ENCODE measurements at regions not wholly inside any gene's neighbourhood (a gene's known extent, or its start where the extent isn't known, plus 50 kb on each side); places are given as distances from the start of the nearest gene placed in this dataset.
"Not testable (repeated sequence)": the region's sequence is repeated elsewhere in the genome, so short reads cannot be mapped to it uniquely, and the experiment has no call there.

DNA sequence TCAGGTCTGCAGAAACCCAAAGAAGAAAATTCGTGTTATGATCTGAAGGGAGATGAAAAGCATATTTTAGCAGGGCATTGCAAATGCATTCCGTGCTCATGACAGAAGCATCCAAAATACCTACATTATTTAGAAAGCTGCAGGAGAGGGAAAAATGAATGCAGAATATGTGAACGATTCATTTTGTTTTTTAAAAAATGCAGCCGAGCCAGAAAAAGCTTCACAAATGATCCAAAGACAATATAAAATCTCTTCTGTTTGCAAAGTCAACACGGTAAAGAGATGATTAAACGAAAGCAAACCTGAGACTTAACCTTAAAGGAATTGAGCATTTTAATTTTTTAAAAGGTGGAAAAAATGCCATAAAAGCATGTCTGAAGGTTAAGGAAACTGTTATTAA lies 136.1 kb upstream of the SULF2 start:
- Histone ChIP-seq H3K9me3 (replicated peaks) (peaks cover 12% of the 10 kb centered on the region), H3K36me3 (no peaks in the 10 kb centered on the region), H3K27ac (replicated peaks) (no peak overlapping the region), H3K27me3 (ENCODE audit: low read depth) (peaks cover 71% of the 10 kb centered on the region), H3K4me1 (no peaks in the 10 kb centered on the region), H3K4me3 (no peak overlapping the region)
- TF ChIP-seq, protein P1, sequence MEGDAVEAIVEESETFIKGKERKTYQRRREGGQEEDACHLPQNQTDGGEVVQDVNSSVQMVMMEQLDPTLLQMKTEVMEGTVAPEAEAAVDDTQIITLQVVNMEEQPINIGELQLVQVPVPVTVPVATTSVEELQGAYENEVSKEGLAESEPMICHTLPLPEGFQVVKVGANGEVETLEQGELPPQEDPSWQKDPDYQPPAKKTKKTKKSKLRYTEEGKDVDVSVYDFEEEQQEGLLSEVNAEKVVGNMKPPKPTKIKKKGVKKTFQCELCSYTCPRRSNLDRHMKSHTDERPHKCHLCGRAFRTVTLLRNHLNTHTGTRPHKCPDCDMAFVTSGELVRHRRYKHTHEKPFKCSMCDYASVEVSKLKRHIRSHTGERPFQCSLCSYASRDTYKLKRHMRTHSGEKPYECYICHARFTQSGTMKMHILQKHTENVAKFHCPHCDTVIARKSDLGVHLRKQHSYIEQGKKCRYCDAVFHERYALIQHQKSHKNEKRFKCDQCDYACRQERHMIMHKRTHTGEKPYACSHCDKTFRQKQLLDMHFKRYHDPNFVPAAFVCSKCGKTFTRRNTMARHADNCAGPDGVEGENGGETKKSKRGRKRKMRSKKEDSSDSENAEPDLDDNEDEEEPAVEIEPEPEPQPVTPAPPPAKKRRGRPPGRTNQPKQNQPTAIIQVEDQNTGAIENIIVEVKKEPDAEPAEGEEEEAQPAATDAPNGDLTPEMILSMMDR (IDR thresholded peaks at IDR 0.05; ENCODE audit: borderline replicate concordance), result no peak
- intact Hi-C loops (cut with micrococcal nuclease), result no loop called here
- no peak for DNase-seq

DNA sequence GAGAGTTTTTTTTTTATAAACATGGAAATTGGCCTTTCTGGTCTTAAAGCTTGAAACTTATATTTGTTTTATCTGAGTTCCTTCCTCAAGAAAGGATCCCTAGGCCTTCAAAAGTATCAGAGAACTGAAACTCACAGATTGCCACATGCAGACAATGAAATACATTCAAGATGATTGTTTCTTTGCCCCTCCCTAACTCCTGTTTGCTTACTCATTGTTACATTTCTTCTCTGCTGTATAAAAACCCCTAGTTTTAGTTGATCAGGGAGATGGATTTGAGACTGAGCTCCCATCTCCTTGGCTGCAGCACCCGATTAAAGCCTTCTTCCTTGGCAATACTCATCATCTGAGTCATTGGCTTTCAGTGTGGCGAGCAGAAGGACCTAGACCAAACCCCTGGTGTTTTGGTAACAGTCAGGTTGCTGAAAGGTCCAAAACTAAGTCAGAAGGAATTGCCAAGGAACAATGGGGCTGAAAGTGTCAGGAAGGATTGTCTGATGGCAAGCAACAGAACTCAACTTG lies 132.3 kb upstream of the SULF2 start:
- no peak overlapping the region for H3K4me3 ChIP-seq
- H3K27me3 ChIP-seq (ENCODE audit: low read depth), result peaks cover 72% of the 10 kb centered on the region
- TF ChIP-seq, protein P1 (IDR thresholded peaks at IDR 0.05; ENCODE audit: borderline replicate concordance), result no peak
- H3K36me3 ChIP-seq, result no peaks in the 10 kb centered on the region
- H3K9me3 ChIP-seq (replicated peaks), result peaks cover 12% of the 10 kb centered on the region
- H3K4me1 ChIP-seq, result no peaks in the 10 kb centered on the region
- intact Hi-C loops (cut with micrococcal nuclease), result no loop called here
- H3K27ac ChIP-seq (replicated peaks), result no peak overlapping the region
- DNase-seq, result no peak

DNA sequence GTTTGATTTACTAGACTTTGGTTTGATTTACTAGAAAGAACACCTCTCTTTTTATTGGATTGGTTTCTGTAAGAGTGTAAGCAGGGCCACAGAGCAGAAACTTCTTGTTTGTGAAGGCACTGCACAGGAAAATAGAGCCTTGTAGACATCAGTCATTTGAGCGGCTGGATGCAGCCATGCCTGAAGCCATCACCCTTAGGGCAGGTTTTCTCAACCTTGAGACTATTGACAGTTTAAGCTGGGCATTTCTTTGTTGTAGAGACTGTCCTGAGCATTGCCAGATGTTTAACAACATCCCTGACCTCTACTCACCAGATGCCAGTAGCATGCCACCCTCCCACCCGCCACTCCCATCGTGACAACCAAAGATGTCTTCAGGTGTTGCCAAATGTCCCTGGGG lies 130.2 kb upstream of the SULF2 start:
- no peak overlapping the region for H3K4me3 ChIP-seq

DNA sequence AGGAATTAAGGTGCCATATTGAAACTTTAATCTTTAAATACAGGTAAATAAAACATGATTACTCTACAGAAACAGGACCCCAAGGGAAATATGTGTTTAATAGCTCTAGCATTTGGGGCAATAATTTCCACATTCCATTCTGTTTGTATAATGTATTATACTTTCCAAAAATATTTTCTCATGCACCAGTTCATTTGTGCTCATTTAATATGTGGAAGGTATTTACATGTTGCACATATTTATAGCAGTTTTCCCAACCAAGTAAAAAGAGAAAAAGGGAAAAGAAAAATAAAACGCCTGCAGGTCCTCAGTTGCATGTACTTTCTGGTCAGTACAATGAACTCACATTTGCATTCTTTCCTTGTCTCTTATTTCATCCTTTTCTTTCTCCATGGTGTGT lies 129.5 kb upstream of the SULF2 start:
- H3K27ac ChIP-seq (replicated peaks), result no peak overlapping the region
- H3K36me3 ChIP-seq, result no peaks in the 10 kb centered on the region
- no peak overlapping the region for H3K4me3 ChIP-seq
- no peak for DNase-seq
- H3K27me3 ChIP-seq (ENCODE audit: low read depth), result peaks cover 76% of the 10 kb centered on the region
- no peaks in the 10 kb centered on the region for H3K4me1 ChIP-seq
- TF ChIP-seq, protein P1 (IDR thresholded peaks at IDR 0.05; ENCODE audit: borderline replicate concordance), result no peak
- intact Hi-C loops (cut with micrococcal nuclease), result no loop called here
- peaks cover 12% of the 10 kb centered on the region for H3K9me3 ChIP-seq (replicated peaks)

More for the DNA sequence above, 130.2 kb upstream of the SULF2 start:
- TF ChIP-seq, protein P1 (IDR thresholded peaks at IDR 0.05; ENCODE audit: borderline replicate concordance), result no peak
- intact Hi-C loops (cut with micrococcal nuclease), result no loop called here
- H3K4me1 ChIP-seq, result no peaks in the 10 kb centered on the region
- peaks cover 69% of the 10 kb centered on the region for H3K27me3 ChIP-seq (ENCODE audit: low read depth)
- peaks cover 12% of the 10 kb centered on the region for H3K9me3 ChIP-seq (replicated peaks)
- H3K36me3 ChIP-seq, result no peaks in the 10 kb centered on the region
- no peak for DNase-seq
- no peak overlapping the region for H3K27ac ChIP-seq (replicated peaks)

DNA sequence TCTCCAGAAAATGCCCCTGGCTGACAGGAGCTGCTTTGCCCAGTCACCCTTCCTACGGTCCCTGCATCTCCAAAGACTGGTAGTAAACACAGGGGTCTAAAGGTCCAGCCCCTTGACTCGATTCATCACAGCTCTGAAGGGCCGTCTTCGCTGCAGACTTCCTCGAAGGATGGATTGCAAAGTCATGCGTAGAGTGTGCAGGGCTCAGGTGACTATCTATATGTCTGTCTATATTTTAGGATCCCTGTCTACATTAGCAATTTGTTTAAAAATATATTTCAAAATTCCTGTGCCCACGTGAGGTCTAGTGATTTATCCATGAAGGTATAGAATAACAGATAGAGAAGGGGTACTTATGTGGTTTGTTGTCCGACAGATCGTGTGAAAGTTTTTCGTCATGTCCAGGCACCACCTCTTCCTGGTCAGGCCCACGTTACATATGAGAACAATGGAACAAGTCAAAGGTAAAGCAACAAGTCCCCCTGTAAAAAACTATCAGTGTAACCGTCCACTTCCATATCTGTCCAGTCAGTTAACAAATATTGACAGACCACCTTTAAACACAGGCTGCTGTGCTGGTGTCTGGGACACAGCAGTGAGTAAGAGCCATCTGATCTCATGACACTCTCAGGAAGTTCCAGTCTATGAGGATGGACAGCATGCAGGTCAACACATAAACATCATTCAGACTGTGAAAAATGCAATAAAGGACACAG lies 127.7 kb upstream of the SULF2 start:
- H3K9me3 ChIP-seq (replicated peaks); DNase-seq; H3K4me1 ChIP-seq; H3K4me3 ChIP-seq; H3K36me3 ChIP-seq; intact Hi-C loops (cut with micrococcal nuclease); H3K27ac ChIP-seq (replicated peaks): not testable (repeated sequence)
- peaks cover 76% of the 10 kb centered on the region for H3K27me3 ChIP-seq (ENCODE audit: low read depth)

DNA sequence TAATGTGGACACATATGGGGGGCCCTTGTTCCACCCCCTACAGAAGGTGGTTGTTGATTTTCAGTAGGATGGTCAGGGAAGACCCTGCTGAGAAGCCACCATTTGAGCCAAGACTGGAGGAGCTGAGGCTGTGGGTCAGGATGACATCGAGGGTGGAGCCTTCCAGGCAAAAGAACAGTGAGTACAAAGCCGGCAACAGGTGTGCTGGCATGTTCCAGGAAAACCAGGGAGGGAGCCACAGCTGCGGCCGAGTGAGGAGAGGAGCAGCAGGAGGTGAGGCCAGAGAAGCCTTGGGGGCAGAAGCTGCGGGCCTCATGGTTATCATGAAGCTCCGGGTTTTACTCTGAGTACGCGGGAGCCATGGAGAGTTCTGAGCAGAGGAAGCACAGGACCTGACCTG lies 126.9 kb upstream of the SULF2 start:
- DNase-seq; H3K36me3 ChIP-seq; H3K27ac ChIP-seq (replicated peaks); H3K9me3 ChIP-seq (replicated peaks); intact Hi-C loops (cut with micrococcal nuclease); H3K4me1 ChIP-seq; H3K4me3 ChIP-seq: not testable (repeated sequence)
- peaks cover 77% of the 10 kb centered on the region for H3K27me3 ChIP-seq (ENCODE audit: low read depth)

DNA sequence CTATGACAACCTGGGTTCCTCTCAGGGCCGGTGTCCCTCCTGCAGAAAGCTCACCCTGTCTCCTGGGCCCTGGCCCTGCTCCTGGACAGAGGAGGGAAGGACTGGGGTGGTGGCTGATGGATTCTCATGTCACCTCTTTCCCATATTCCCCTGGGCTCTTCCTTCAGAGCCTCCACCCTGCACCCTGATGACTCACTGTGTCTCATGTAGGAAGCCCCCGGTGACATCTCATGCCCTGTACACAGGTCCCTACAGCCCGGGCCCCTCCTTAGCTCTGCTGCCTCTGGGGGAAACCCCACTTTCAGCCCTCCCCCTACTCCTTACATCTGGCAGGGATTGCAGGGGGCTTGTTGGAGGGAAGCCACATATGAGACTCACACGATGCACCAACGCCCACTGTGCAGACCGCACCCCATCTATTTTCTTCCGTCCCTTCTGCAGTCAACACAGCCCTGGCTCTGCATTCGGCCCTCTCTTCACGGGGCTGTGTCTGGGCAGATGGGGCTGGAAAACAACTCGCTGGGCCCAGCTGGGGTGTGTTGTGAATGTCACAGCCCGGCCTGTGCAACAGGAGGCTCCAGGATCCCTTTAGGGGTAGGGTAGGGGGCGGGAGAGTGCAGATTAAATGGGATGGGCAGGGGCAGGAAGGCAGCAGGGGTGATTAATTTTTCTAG lies 124.6 kb upstream of the SULF2 start:
- H3K4me3 ChIP-seq; H3K4me1 ChIP-seq; H3K36me3 ChIP-seq; intact Hi-C loops (cut with micrococcal nuclease); H3K9me3 ChIP-seq (replicated peaks); DNase-seq; H3K27ac ChIP-seq (replicated peaks): not testable (repeated sequence)
- peaks cover 77% of the 10 kb centered on the region for H3K27me3 ChIP-seq (ENCODE audit: low read depth)

DNA sequence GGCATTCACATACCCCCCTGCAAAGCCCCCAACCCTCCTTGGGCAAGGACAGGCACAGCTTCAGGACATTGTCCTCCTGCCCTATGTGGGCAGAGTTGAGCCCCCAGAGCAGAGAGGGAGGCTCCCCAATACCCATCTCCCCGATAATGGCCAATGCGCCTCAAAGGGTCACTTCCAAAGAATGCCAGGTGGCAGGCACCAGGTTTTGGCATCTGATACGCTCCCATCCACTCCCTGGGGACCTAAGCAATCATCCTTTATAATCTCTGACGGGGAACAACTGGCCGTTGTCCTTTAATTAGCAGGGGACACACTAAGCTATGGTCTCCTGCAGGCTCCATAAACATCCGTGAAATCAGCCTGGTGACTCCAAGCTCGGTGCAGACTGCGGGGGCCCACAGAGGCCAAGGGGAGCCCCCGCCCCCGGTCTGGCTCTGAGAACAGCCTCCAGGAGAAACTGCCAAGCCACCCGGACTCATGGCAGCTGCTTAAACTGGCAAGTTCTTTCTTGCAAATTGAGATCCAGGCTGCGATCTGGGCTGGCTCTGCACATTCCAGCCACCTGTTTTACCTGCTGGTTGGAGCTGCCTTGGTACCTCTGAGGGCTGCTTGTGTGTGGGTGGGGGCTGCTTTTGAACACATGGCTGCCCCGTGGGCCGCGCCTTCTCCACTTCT lies 123.2 kb upstream of the SULF2 start:
- H3K9me3 ChIP-seq (replicated peaks); H3K4me1 ChIP-seq; DNase-seq; H3K4me3 ChIP-seq; H3K27ac ChIP-seq (replicated peaks); intact Hi-C loops (cut with micrococcal nuclease); H3K36me3 ChIP-seq: not testable (repeated sequence)
- H3K27me3 ChIP-seq (ENCODE audit: low read depth), result peaks cover 82% of the 10 kb centered on the region

DNA sequence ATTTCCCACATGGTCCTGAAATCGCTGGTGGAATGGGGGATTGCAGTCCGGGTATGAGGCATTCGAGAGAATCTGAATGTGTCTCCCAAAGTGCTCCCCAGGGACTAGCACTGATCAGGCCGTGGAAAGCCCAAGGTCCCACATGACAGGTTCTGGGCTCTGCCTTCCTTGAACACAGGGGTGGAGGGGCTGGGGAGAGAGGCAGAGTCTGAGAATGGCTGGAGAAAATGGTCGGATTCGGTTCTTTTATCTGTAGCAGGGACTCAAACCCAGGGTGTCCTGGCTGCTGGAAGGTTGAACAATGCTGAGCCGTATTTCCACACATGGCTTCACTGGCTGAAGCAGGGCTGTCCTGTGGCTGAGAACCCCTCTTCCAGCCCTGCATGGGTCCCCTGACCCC lies 122.7 kb upstream of the SULF2 start:
- H3K4me3 ChIP-seq; H3K36me3 ChIP-seq; intact Hi-C loops (cut with micrococcal nuclease); H3K9me3 ChIP-seq (replicated peaks); H3K27ac ChIP-seq (replicated peaks); H3K4me1 ChIP-seq; DNase-seq: not testable (repeated sequence)
- peaks cover 79% of the 10 kb centered on the region for H3K27me3 ChIP-seq (ENCODE audit: low read depth)
